Activated CD8-positive, alpha-beta memory T cell treated with anti-CD3 and anti-CD28 coated beads, Interleukin-2, amount 50 U/mL, for 4 hours (primary cell): ENCODE measurements at regions not wholly inside any gene's neighbourhood (a gene's known extent, or its start where the extent isn't known, plus 50 kb on each side); places are given as distances from the start of the nearest gene placed in this dataset.

Source experiments
- DNase-seq: peaks from one replicate; pipeline ENCODE4 v3.0.0-alpha.2; 2020

GRCh38 chr14:98888281-98888680, 383.7 kb downstream of the BCL11B start:
- DNase-seq: no peak

DNA sequence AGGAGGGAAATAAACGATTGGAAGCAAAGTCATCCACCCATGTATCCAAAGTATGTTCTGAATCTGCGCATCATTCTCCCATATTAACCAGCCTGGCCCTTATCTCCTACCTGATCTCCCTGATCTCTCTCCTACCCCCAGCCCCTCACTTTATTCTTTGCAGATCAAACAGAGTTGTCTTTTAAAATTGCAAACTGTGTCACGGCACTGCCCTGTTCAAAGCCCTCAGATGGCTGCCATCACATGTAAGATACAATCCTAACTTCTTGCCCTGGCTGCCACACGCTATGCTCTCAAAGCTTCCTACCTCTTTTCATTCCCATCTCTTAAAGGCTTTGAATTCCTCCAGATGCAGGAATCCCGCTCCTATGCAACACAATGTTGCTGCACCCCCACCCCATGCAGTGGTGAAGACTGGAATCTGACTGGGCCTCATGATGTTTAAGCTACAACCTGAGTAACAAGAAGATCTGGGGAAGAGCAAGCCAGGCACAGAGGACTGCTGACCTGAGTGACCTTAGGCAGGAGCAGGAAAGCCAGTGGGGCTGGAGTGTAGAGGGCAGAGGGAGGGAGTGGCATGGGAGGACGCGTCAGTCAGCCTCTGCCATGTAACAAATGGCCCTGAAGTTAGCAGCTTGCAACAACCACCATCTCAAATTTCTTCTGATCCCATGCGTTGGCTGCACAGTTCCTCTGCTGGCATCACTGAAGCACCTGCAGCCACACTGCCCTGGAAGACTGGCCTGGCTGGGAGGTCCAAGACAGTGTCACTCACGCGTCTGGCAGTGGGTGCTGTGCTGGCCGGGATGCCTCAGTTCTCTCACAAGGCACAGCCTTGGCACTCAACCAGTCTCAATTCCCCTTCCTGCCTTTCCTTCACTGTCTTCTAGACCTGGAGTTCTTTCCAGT, 382.8 kb downstream of the BCL11B start:
- no peak for DNase-seq

DNA sequence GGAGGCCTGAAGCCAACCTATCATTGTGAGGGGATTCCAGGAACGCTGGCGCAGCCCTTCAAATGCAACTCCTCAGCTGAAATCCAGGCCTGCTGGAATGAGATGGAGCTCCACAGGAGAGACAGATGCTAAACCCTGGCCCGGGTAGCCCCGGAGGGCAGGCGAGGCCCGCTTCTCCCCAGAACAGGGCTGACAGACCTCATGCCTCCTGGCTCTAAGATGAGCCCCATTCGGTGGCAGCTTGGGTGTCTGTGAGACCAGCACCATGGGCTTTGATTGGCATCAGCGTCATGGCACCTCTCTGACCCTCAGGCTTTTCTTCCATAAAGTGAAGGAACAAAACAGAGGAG, 382.2 kb downstream of the BCL11B start:
- DNase-seq: no peak

DNA sequence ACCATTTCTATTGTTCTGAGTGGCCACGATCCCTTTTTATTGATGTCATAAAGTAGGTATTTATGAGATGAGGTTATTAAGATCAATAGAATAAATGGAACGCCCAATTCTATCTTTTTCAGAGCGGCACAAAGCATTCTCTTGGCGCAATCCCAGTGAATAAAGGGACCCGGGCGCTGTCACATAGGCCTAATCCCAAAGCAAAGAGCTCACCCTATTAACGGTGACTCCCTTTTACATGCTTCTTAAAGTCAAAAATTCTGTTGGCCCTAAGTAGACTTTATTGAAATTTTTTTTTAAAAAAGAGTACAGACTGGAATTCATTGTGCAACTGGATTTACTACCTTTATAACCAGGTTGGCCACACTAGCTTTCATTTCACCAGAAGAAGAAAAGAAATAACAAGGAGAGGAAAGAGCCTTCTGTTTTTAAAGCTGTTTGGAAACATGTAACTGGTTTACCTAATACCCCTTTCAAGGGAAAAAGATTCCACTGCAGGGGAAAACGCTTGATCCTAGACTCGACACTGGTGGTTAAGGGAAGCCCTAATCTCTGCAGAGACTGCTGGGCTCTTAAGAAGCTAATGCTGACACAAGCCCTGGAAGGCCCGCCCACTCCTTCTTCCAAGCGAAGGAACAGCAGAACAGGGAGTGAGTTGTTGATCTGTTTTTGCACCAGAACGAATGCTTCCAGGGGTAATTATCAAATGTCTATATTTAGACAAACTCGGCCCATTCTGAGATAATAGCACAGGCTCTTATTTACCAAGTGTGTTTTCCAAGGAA, 381.2 kb downstream of the BCL11B start:
- no peak for DNase-seq

GRCh38 chr14:98893675-98894074, 378.3 kb downstream of the BCL11B start:
- DNase-seq: no peak

DNA sequence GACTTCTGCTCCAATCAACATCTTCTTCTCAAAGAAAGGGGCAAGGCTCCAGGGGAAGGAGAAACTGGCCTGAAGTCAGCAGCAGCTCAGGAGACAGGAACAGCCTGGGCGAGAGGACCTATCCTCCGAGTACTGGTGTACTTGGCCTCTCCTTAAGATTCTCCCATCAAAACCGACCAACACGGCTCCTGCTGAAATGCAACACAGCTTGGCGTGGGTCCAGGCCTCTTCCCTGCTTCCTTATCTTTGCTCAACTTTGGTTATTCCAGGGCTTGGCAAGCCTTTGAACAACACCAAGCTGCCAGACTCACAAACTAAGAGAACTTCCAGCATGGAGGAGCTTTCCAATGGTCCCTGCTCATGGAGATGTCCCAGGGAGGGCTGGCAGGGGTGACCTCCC, 377.4 kb downstream of the BCL11B start:
- DNase-seq: no peak

- no peak for DNase-seq
Measured at GRCh38 chr14:98896449-98896848, 375.5 kb downstream of the BCL11B start.

DNA sequence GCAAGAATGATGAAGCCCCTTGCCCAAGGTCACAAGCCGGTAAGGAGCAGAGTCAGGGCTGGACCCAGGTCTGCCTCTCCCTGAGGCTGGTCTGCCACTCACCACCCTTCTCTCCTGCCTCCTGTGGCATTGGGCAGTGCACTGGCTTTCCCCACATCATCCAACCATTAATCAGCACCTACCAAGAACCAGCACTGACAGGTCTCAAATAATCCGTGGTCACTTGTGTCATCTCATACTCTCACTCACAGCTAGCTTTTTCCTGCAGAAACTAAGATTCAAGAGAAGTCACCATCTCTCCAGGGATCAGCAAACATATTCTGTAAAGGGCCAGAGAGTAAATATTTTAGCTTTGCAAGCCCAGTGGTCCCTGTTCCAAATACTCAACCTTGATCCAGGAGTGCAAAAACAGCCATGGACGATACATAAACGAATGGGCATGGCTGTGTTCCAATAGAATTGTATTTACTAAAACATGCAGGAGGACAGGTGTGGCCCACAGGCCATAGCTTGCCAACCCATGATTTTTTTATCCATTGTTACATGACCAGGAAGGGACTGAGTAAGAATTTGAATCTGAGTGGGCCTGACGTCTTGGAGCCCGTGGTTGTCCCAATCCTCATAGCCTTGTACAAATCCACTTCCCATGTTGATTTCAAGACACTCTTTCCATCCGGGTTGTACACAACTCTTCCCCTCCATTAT, 374.2 kb downstream of the BCL11B start:
- no peak for DNase-seq

GRCh38 chr14:98899441-98899840, 372.6 kb downstream of the BCL11B start:
- DNase-seq: no peak

DNA sequence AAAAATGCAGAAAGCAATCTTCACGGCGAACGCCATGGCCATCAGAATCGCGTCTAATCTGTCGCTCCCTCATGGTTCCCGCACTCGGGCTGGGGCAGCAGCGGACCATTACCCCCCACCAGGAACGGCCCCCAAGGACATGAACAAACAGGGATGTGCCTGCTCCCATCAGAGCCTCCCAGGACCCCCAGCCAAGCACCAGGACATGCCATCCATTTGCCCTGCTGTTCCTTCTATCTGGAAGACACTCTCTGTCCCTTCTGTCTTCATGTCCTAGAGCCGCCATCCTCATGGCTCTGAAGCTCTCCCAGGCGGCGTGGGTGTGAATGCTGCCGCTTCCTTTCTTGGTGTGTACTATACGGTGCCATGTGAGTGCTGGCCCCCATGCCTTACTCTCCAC, 371.8 kb downstream of the BCL11B start:
- DNase-seq: no peak

GRCh38 chr14:98900798-98901197, 371.2 kb downstream of the BCL11B start:
- no peak for DNase-seq

GRCh38 chr14:98901511-98902205, 370.3 kb downstream of the BCL11B start:
- no peak for DNase-seq

DNA sequence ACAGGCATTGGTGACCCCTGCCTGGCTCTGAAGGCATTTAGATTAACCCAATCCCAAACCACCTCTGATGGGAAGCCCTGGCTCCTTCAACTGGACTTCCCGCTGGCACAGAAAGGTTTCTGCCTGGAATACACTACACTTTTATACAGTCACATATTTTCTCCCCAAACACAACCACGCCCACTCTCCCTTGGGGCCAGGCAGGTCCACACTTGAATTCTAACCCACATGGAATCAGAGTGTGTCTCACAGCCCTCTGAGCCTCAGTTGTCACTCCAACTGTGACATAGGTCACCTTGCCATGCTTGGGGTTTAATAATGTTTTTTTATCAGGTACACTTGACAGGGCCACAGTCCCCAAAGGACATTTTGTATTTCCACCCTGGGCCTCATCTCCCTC, 368.6 kb downstream of the BCL11B start:
- DNase-seq: no peak

- no peak for DNase-seq
Measured at GRCh38 chr14:98904677-98905076, 367.3 kb downstream of the BCL11B start.

- DNase-seq: no peak
Measured at GRCh38 chr14:98906123-98906995, 365.6 kb downstream of the BCL11B start.

GRCh38 chr14:98907271-98907670, 364.7 kb downstream of the BCL11B start:
- DNase-seq: no peak

GRCh38 chr14:98908050-98908449, 363.9 kb downstream of the BCL11B start:
- DNase-seq: no peak

GRCh38 chr14:98909251-98909944, 362.6 kb downstream of the BCL11B start:
- DNase-seq: no peak

- DNase-seq: no peak
Measured at GRCh38 chr14:98910061-98910460, 361.9 kb downstream of the BCL11B start.

DNA sequence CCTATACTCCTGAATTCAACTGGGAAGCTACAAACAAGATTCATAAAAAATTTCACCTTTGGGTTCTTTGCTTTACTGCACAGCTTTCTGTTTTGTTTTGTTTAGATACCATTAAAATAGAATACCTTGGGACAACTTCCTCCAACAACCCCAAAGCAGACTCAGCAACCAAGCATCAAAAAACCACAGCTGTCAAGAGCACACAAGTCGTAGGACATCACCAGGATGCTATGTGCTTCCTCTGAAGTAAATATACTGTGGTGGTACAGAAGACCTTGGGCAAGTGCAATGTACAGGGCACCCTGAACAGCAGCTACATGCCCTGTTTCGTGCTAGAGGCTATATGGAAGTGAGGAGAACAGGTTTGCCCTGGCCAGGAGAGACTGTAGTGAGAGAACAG, 359.3 kb downstream of the BCL11B start:
- no peak for DNase-seq

DNA sequence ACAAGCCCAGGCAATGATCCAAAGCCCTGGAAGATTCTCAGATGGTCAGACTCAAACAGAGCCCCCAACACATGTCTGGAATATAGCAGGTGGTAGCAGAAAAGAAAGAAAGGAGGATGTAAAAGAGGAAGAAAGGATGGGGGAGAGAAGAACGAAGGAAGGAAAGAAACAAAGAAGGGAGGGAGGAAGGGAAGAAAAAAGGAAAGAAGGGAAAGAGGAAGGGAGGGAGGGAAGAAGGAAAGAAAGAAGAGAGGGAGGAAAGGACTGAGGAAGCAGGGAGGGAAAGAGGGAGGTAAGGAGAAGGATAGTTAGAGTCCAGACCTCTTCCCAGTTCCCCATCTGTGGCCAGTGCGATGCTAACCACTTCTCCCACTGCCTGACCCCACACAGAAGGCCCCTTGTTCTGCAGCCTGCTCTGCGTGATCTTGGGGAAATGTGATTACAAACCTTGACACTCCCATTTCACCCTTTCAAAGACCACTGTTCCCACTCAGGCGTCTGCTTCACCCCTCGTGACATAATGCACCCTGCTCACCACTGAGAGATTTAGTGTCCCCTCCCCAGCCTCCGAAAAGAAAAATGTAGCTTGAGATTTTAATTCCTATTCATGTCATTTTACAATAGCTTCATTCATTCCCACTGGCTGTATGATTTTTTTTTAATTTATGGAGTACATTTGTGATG, 357.9 kb downstream of the BCL11B start:
- DNase-seq: no peak
